NK-92 treated with Interleukin-12 subunit alpha and Interleukin-12 subunit beta, amount 100 ng/mL, for 24 hours (cell line): ENCODE measurements at regions not wholly inside any gene's neighbourhood (a gene's known extent, or its start where the extent isn't known, plus 50 kb on each side); places are given as distances from the start of the nearest gene placed in this dataset.
"Not testable (repeated sequence)": the region's sequence is repeated elsewhere in the genome, so short reads cannot be mapped to it uniquely, and the experiment has no call there.

Experiments
- DNase-seq: peaks from one replicate; lab custom pipeline; 2025; lab: John Stamatoyannopoulos, UW

GRCh38 chr3:162845918-162846317 lies 1349.3 kb downstream of the OTOL1 start:
- no peak for DNase-seq

- DNase-seq, result no peak
Observed at GRCh38 chr3:162847511-162847910, 1350.9 kb downstream of the OTOL1 start.

- no peak for DNase-seq
Observed at GRCh38 chr3:162863579-162863978, 1367.0 kb downstream of the OTOL1 start.

- DNase-seq, result no peak
Observed at GRCh38 chr3:162865466-162865865, 1368.9 kb downstream of the OTOL1 start.

GRCh38 chr3:162879021-162879562 lies 1382.5 kb downstream of the OTOL1 start:
- no peak for DNase-seq

GRCh38 chr3:162884373-162884772 lies 1387.8 kb downstream of the OTOL1 start:
- no peak for DNase-seq

- no peak for DNase-seq
Observed at GRCh38 chr3:162892921-162893793, 1396.5 kb downstream of the OTOL1 start.

GRCh38 chr3:162897291-162897690 lies 1400.7 kb downstream of the OTOL1 start:
- no peak for DNase-seq

GRCh38 chr3:162932503-162932902 lies 1435.9 kb downstream of the OTOL1 start:
- no peak for DNase-seq

GRCh38 chr3:162933656-162934055 lies 1437.0 kb downstream of the OTOL1 start:
- no peak for DNase-seq

GRCh38 chr3:162936706-162937105 lies 1440.1 kb downstream of the OTOL1 start:
- DNase-seq, result no peak

GRCh38 chr3:162938083-162938482 lies 1441.5 kb downstream of the OTOL1 start:
- DNase-seq, result no peak

GRCh38 chr3:162945626-162946025 lies 1449.0 kb downstream of the OTOL1 start:
- no peak for DNase-seq

- no peak for DNase-seq
Observed at GRCh38 chr3:162956711-162957110, 1460.1 kb downstream of the OTOL1 start.

- no peak for DNase-seq
Observed at GRCh38 chr3:162960269-162960668, 1463.7 kb downstream of the OTOL1 start.

- no peak for DNase-seq
Observed at GRCh38 chr3:162970292-162970691, 1473.7 kb downstream of the OTOL1 start.

- DNase-seq, result no peak
Observed at GRCh38 chr3:162971715-162972114, 1475.1 kb downstream of the OTOL1 start.

- no peak for DNase-seq
Observed at GRCh38 chr3:162973428-162973917, 1476.9 kb downstream of the OTOL1 start.

- DNase-seq, result no peak
Observed at GRCh38 chr3:162978136-162978535, 1481.5 kb downstream of the OTOL1 start.

GRCh38 chr3:162984746-162985145 lies 1488.1 kb downstream of the OTOL1 start:
- DNase-seq, result no peak

- DNase-seq, result not testable (repeated sequence)
Observed at GRCh38 chr3:162987085-162987794, 1490.6 kb downstream of the OTOL1 start.

- DNase-seq, result no peak
Observed at GRCh38 chr3:162992741-162993140, 1496.1 kb downstream of the OTOL1 start.

GRCh38 chr3:162994165-162994564 lies 1497.6 kb downstream of the OTOL1 start:
- DNase-seq, result no peak
